ENCODE measurements at regions not wholly inside any gene's neighbourhood (a gene's known extent, or its start where the extent isn't known, plus 50 kb on each side); places are given as distances from the start of the nearest gene placed in this dataset.

DNA sequence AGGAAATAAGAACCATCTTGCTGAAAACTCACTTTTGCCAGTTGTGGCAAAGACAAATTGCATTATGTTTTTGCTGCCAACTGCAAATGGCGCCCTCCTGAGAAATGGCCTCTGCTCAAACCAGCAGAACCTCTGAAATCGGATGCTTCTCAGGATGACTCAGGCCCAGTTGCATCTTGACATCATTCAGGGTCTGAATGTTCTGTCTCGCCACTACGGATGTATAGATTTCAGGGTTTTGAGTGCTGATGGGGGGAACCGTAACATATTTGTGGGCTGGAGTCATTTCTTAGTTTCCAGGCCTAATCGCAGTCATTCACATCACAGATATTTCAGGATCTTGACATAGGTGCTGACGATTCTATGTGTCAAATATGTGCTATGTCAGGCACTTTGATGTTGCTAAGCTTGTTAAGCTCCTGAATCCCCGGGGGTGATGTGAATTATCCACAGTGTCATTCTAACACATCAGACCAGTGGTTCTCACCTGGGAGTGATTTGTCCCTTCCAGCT lies 207.1 kb downstream of the NFATC2 start:
- Histone ChIP-seq H3K9me3 (ENCODE audit: control insufficient read depth, insufficient read depth, low read depth, low read length) (no peaks in the 10 kb centered on the region), H3K27ac (ENCODE audit: insufficient read depth, low read length) (peak overlapping the region; percentile 82), H3K4me3 (replicated peaks in 1 of 4; ENCODE audit: control extremely low read depth in 1 of 4, insufficient read depth in 1 of 4, low read depth in 3 of 4, low read length in 4 of 4) (no peak overlapping the region), H3K4me2 (ENCODE audit: extremely low read depth, insufficient read depth, low read length) (no peak overlapping the region), H2AFZ (ENCODE audit: low read length) (no peak overlapping the region), H3K79me2 (ENCODE audit: control insufficient read depth, insufficient read depth, low read length) (no peaks in the 10 kb centered on the region), H3K9ac (ENCODE audit: insufficient read depth, low read length) (no peak overlapping the region), H4K20me1 (ENCODE audit: control insufficient read depth, extremely low read depth, insufficient read depth, low read length) (no peaks in the 10 kb centered on the region), H3K4me1 (ENCODE audit: control insufficient read depth, extremely low read depth, insufficient read depth, low read length) (peaks cover 6% of the 10 kb centered on the region), H3K36me3 (ENCODE audit: control insufficient read depth, insufficient read depth, low read length) (no peaks in the 10 kb centered on the region), H3K27me3 (ENCODE audit: control insufficient read depth, insufficient read depth, low read length) (no peaks in the 10 kb centered on the region)
- no peak for TF ChIP-seq EZH2 (IDR thresholded peaks at IDR 0.05; ENCODE audit: low read length, missing control alignments)
- TF ChIP-seq, protein P1, sequence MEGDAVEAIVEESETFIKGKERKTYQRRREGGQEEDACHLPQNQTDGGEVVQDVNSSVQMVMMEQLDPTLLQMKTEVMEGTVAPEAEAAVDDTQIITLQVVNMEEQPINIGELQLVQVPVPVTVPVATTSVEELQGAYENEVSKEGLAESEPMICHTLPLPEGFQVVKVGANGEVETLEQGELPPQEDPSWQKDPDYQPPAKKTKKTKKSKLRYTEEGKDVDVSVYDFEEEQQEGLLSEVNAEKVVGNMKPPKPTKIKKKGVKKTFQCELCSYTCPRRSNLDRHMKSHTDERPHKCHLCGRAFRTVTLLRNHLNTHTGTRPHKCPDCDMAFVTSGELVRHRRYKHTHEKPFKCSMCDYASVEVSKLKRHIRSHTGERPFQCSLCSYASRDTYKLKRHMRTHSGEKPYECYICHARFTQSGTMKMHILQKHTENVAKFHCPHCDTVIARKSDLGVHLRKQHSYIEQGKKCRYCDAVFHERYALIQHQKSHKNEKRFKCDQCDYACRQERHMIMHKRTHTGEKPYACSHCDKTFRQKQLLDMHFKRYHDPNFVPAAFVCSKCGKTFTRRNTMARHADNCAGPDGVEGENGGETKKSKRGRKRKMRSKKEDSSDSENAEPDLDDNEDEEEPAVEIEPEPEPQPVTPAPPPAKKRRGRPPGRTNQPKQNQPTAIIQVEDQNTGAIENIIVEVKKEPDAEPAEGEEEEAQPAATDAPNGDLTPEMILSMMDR (conservative IDR thresholded peaks at IDR 0.05 in 1 of 2, IDR thresholded peaks at IDR 0.05 in 1 of 2; ENCODE audit: low read depth in 1 of 2, low read length in 2 of 2), result peak in 1 of 2 donors; percentile 17
- DNase-seq (ENCODE audit: low read depth in 2 of 2), result peak; percentile 100

- H3K9me3 ChIP-seq (ENCODE audit: control insufficient read depth, insufficient read depth, low read depth, low read length), result no peaks in the 10 kb centered on the region
- peak overlapping the region; percentile 58 for H3K27ac ChIP-seq (ENCODE audit: insufficient read depth, low read length)
- H4K20me1 ChIP-seq (ENCODE audit: control insufficient read depth, extremely low read depth, insufficient read depth, low read length), result no peaks in the 10 kb centered on the region
- H3K4me2 ChIP-seq (ENCODE audit: extremely low read depth, insufficient read depth, low read length), result no peak overlapping the region
- H3K36me3 ChIP-seq (ENCODE audit: control insufficient read depth, insufficient read depth, low read length), result no peaks in the 10 kb centered on the region
- H2AFZ ChIP-seq (ENCODE audit: low read length), result no peak overlapping the region
- H3K4me1 ChIP-seq (ENCODE audit: control insufficient read depth, extremely low read depth, insufficient read depth, low read length), result peaks cover 6% of the 10 kb centered on the region
- H3K79me2 ChIP-seq (ENCODE audit: control insufficient read depth, insufficient read depth, low read length), result no peaks in the 10 kb centered on the region
- DNase-seq (ENCODE audit: low read depth in 2 of 2), result no peak
- TF ChIP-seq EZH2 (IDR thresholded peaks at IDR 0.05; ENCODE audit: low read length, missing control alignments), result no peak
- TF ChIP-seq, protein P1 (conservative IDR thresholded peaks at IDR 0.05 in 1 of 2, IDR thresholded peaks at IDR 0.05 in 1 of 2; ENCODE audit: low read depth in 1 of 2, low read length in 2 of 2), result no peak
- H3K4me3 ChIP-seq (replicated peaks in 1 of 4; ENCODE audit: control extremely low read depth in 1 of 4, insufficient read depth in 1 of 4, low read depth in 3 of 4, low read length in 4 of 4), result no peak overlapping the region
- H3K9ac ChIP-seq (ENCODE audit: insufficient read depth, low read length), result no peak overlapping the region
- H3K27me3 ChIP-seq (ENCODE audit: control insufficient read depth, insufficient read depth, low read length), result no peaks in the 10 kb centered on the region
These were observed 207.9 kb downstream of the NFATC2 start for GRCh38 chr20:51334609-51335008.

DNA sequence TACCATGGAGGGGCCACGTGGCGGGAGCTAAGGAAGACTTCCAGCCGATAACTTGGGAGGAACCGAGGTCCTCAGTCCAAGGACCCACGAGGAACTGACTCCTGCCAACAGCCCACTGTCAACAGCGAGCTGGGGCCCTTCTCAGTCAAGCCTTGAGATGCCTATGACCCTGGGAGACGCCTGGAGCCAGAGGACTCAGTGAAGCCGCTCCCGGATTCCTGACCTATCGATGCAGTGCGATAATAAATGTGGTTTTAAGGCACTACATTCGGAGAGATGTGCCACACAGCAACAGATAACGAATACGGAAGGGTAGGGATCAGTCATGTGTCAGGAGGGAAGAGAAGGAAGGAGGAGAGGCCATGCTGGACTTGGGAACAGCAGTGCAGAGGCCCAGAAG lies 208.5 kb downstream of the NFATC2 start:
- TF ChIP-seq, protein P1 (conservative IDR thresholded peaks at IDR 0.05 in 1 of 2, IDR thresholded peaks at IDR 0.05 in 1 of 2; ENCODE audit: low read depth in 1 of 2, low read length in 2 of 2), result no peak
- no peak for TF ChIP-seq EZH2 (IDR thresholded peaks at IDR 0.05; ENCODE audit: low read length, missing control alignments)
- no peak overlapping the region for H3K4me3 ChIP-seq (replicated peaks in 1 of 4; ENCODE audit: control extremely low read depth in 1 of 4, insufficient read depth in 1 of 4, low read depth in 3 of 4, low read length in 4 of 4)
- H3K79me2 ChIP-seq (ENCODE audit: control insufficient read depth, insufficient read depth, low read length), result no peaks in the 10 kb centered on the region
- H3K27me3 ChIP-seq (ENCODE audit: control insufficient read depth, insufficient read depth, low read length), result no peaks in the 10 kb centered on the region
- no peak overlapping the region for H2AFZ ChIP-seq (ENCODE audit: low read length)
- peaks cover 6% of the 10 kb centered on the region for H3K4me1 ChIP-seq (ENCODE audit: control insufficient read depth, extremely low read depth, insufficient read depth, low read length)
- H3K9ac ChIP-seq (ENCODE audit: insufficient read depth, low read length), result no peak overlapping the region
- no peak overlapping the region for H3K4me2 ChIP-seq (ENCODE audit: extremely low read depth, insufficient read depth, low read length)
- no peaks in the 10 kb centered on the region for H3K9me3 ChIP-seq (ENCODE audit: control insufficient read depth, insufficient read depth, low read depth, low read length)
- H4K20me1 ChIP-seq (ENCODE audit: control insufficient read depth, extremely low read depth, insufficient read depth, low read length), result no peaks in the 10 kb centered on the region
- H3K27ac ChIP-seq (ENCODE audit: insufficient read depth, low read length), result no peak overlapping the region
- H3K36me3 ChIP-seq (ENCODE audit: control insufficient read depth, insufficient read depth, low read length), result no peaks in the 10 kb centered on the region
- DNase-seq (ENCODE audit: low read depth in 2 of 2), result no peak

All from fibroblast of lung (primary cell).